IMR-90 (cell line): ENCODE measurements at regions not wholly inside any gene's neighbourhood (a gene's known extent, or its start where the extent isn't known, plus 50 kb on each side); places are given as distances from the start of the nearest gene placed in this dataset.

ENCODE experiments used
- CTCF ChIP-seq: conservative IDR thresholded peaks from 2 replicates; pipeline ENCODE4 v1.5.1; 2012; ENCODE audit warnings: mild to moderate bottlenecking, low read depth, low read length, improper control_type of control experiment
- RAD21 ChIP-seq: IDR thresholded peaks from 2 replicates; pipeline ENCODE4 v1.6.1; 2012; ENCODE audit warnings: low read length, improper control_type of control experiment
- RFX5 ChIP-seq: IDR thresholded peaks from 2 replicates; pipeline ENCODE4 v1.8.0; 2012; ENCODE audit warnings: low read depth, mild to moderate bottlenecking, low read length, moderate library complexity

GRCh38 chr6:56851074-56851473 lies 103.8 kb upstream of the BEND6 start:
- TF ChIP-seq RFX5: no peak
- no peak for TF ChIP-seq RAD21
- TF ChIP-seq CTCF: 0 out of 2 replicates have a peak, but pooled peaks have one; percentile 6
